SK-N-SH (cell line): ENCODE measurements at regions not wholly inside any gene's neighbourhood (a gene's known extent, or its start where the extent isn't known, plus 50 kb on each side); places are given as distances from the start of the nearest gene placed in this dataset.

Experiments used
- CTCF ChIA-PET: fragments of 300-600, 350-600 bp; formaldehyde crosslinking; extraction: SDS; loops from one replicate; lab custom pipeline; 2021; lab: Yijun Ruan, JAX
- POLR2A ChIA-PET: fragments of 350-600 bp; sonication (Branson Sonifier 250); formaldehyde crosslinking; extraction: SDS; loops from one replicate; lab custom pipeline; 2020; ENCODE audit warnings: antibody characterized with exemption, inconsistent platforms; lab: Yijun Ruan, JAX
- DNase-seq: peaks from one replicate; pipeline ENCODE4 v3.0.0; 2012
- H2AFZ ChIP-seq: fragments of 200-600 bp; sonication (generic); 2 replicates; pipeline ENCODE4 v1.8.1; 2016; ENCODE audit warnings: antibody characterized with exemption, mild to moderate bottlenecking, low read depth
- H3F3A ChIP-seq: fragments of 200-600 bp; sonication (generic); replicated peaks from 2 replicates; pipeline ENCODE3; 2016; ENCODE audit warnings: antibody characterized with exemption, mild to moderate bottlenecking; ENCODE audit not compliant: insufficient read depth
- H3K27ac ChIP-seq, 2 experiments: fragments of 200-500 bp in 1 of 2; fragments of 200-600 bp in 1 of 2; sonication (Bioruptor generic) in 1 of 2; sonication (generic), shearing (Covaris generic) in 1 of 2; 2 replicates each; pipeline versions ENCODE4 v1.5.1 to v1.6.1; 2014 to 2016; ENCODE audit warnings: low read depth in 2 of 2, inconsistent platforms in 1 of 2, low read length in 1 of 2, mild to moderate bottlenecking in 1 of 2, mixed read lengths in 1 of 2
- H3K27me3 ChIP-seq: fragments of 200-600 bp; sonication (generic), shearing (Covaris generic); 2 replicates; pipeline ENCODE4 v1.6.1; 2016; ENCODE audit warnings: mixed run types; ENCODE audit not compliant: insufficient read depth
- H3K36me3 ChIP-seq, 2 experiments: fragments of 200-500 bp in 1 of 2; fragments of 200-600 bp in 1 of 2; sonication (Bioruptor generic) in 1 of 2; sonication (generic) in 1 of 2; replicated peaks in 1 of 2; 2 replicates each; pipeline versions ENCODE3 to v1.5.1; 2014 to 2016; ENCODE audit warnings: low read length in 1 of 2, mild to moderate bottlenecking in 1 of 2; ENCODE audit not compliant: insufficient read depth in 2 of 2, control insufficient read depth in 1 of 2
- H3K4me1 ChIP-seq, 2 experiments: fragments of 200-500 bp in 1 of 2; fragments of 200-600 bp in 1 of 2; sonication (Bioruptor generic) in 1 of 2; sonication (generic), shearing (Covaris generic) in 1 of 2; 2 replicates each; pipeline versions ENCODE4 v1.5.1 to v1.6.1; 2014 to 2016; ENCODE audit warnings: low read depth in 1 of 2, low read length in 1 of 2, mixed run types in 1 of 2; ENCODE audit not compliant: insufficient read depth in 2 of 2, control insufficient read depth in 1 of 2
- H3K4me2 ChIP-seq: fragments of 200-600 bp; sonication (generic), shearing (Covaris generic); 2 replicates; pipeline ENCODE4 v1.6.1; 2017; ENCODE audit warnings: mixed run types
- H3K4me3 ChIP-seq, 2 experiments: fragments of 200-500 bp in 1 of 2; fragments of 200-600 bp in 1 of 2; sonication (Bioruptor generic) in 1 of 2; sonication (generic), shearing (Covaris generic) in 1 of 2; 2 replicates each; pipeline versions ENCODE4 v1.5.1 to v1.8.1; 2014 to 2016; ENCODE audit warnings: low read depth in 2 of 2, inconsistent platforms in 1 of 2, low read length in 1 of 2, mild to moderate bottlenecking in 1 of 2, mixed read lengths in 1 of 2, moderate library complexity in 1 of 2
- H3K79me2 ChIP-seq: fragments of 200-600 bp; sonication (generic); 2 replicates; pipeline ENCODE4 v1.8.1; 2017; ENCODE audit warnings: mild to moderate bottlenecking; ENCODE audit not compliant: insufficient read depth
- H3K9ac ChIP-seq: fragments of 200-600 bp; sonication (generic); 2 replicates; pipeline ENCODE4 v1.6.1; 2017; ENCODE audit warnings: mixed run types
- H3K9me2 ChIP-seq: fragments of 200-600 bp; sonication (generic); 2 replicates; pipeline ENCODE4 v1.6.1; 2017; ENCODE audit warnings: mixed run types
- H3K9me3 ChIP-seq: fragments of 200-600 bp; sonication (generic); 2 replicates; pipeline ENCODE4 v1.6.1; 2017; ENCODE audit warnings: mixed run types, mild to moderate bottlenecking, moderate library complexity
- H4K20me1 ChIP-seq: fragments of 200-600 bp; sonication (generic); 2 replicates; pipeline ENCODE4 v1.6.1; 2017; ENCODE audit warnings: mild to moderate bottlenecking, mixed run types; ENCODE audit not compliant: insufficient read depth
- CHD2 ChIP-seq: fragments of 150-350 bp; IDR thresholded peaks from 2 replicates; pipeline ENCODE4 v1.6.1; 2018; ENCODE audit warnings: low read length; ENCODE audit not compliant: partially characterized antibody
- ELF1 ChIP-seq: IDR thresholded peaks from 2 replicates; pipeline ENCODE4 v1.4.0; 2012
- EP300 ChIP-seq, 2 experiments: IDR thresholded peaks; 2 replicates each; pipeline versions ENCODE4 v1.4.0 to v1.6.1; 2012; ENCODE audit warnings: borderline replicate concordance in 1 of 2, low read depth in 1 of 2, low read length in 1 of 2
- EZH2phosphoT487 ChIP-seq: fragments of 200-600 bp; sonication (generic); IDR thresholded peaks from 2 replicates; pipeline ENCODE4 v1.6.1; 2017; ENCODE audit warnings: low read depth, mixed run types, mild to moderate bottlenecking, antibody characterized with exemption, moderate library complexity, borderline replicate concordance
- FOXJ3 ChIP-seq: sonication (generic); formaldehyde crosslinking; IDR thresholded peaks from 2 replicates; pipeline ENCODE4 v1.5.1; 2020; ENCODE audit warnings: mild to moderate bottlenecking, missing genetic modification reagents
- GABPA ChIP-seq: IDR thresholded peaks from 2 replicates; pipeline ENCODE4 v1.4.0; 2012; ENCODE audit warnings: low read depth, mild to moderate bottlenecking
- GATA2 ChIP-seq: sonication (generic); formaldehyde crosslinking; IDR thresholded peaks from 2 replicates; pipeline ENCODE4 v1.5.0; 2020; ENCODE audit warnings: mild to moderate bottlenecking, missing genetic modification reagents
- MEF2A ChIP-seq: IDR thresholded peaks from 2 replicates; pipeline ENCODE4 v1.4.0; 2012; ENCODE audit warnings: low read depth, borderline replicate concordance
- MXI1 ChIP-seq: IDR thresholded peaks from 2 replicates; pipeline ENCODE4 v1.6.1; 2012; ENCODE audit warnings: mild to moderate bottlenecking, low read depth, low read length, improper control_type of control experiment
- RAD21 ChIP-seq: IDR thresholded peaks from 2 replicates; pipeline ENCODE4 v1.6.1; 2012; ENCODE audit warnings: mild to moderate bottlenecking, low read length
- RFX5 ChIP-seq: IDR thresholded peaks from 2 replicates; pipeline ENCODE4 v1.6.1; 2012; ENCODE audit warnings: mild to moderate bottlenecking, improper control_type of control experiment, low read length
- SMC3 ChIP-seq: IDR thresholded peaks from 2 replicates; pipeline ENCODE4 v1.6.1; 2012; ENCODE audit warnings: low read depth, low read length, improper control_type of control experiment
- TAF1 ChIP-seq: IDR thresholded peaks from 2 replicates; pipeline ENCODE4 v1.6.1; 2012; ENCODE audit warnings: low read depth, mild to moderate bottlenecking, low read length, moderate library complexity, borderline replicate concordance
- TCF12 ChIP-seq: IDR thresholded peaks from 2 replicates; pipeline ENCODE4 v1.4.0; 2012
- YY1 ChIP-seq: IDR thresholded peaks from 2 replicates; pipeline ENCODE4 v1.4.0; 2012; ENCODE audit warnings: low read depth, mild to moderate bottlenecking
- WGBS: methylation state at CpG from one replicate; pipeline ENCODE4 v1.1.6; 2017; ENCODE audit warnings: low lambda C conversion rate; 5-methylcytosine and 5-hydroxymethylcytosine counted together
- TF ChIP-seq, protein P1 (sequence below): IDR thresholded peaks from 2 replicates; pipeline ENCODE4 v1.4.0; 2012; ENCODE audit warnings: low read depth
- TF ChIP-seq, protein P2 (sequence below): IDR thresholded peaks from 2 replicates; pipeline ENCODE4 v1.4.0; 2012; ENCODE audit warnings: low read depth, borderline replicate concordance
- TF ChIP-seq, protein P3 (sequence below): IDR thresholded peaks from 2 replicates; pipeline ENCODE4 v1.6.1; 2012; ENCODE audit warnings: mild to moderate bottlenecking, low read depth, low read length, moderate library complexity

DNA sequence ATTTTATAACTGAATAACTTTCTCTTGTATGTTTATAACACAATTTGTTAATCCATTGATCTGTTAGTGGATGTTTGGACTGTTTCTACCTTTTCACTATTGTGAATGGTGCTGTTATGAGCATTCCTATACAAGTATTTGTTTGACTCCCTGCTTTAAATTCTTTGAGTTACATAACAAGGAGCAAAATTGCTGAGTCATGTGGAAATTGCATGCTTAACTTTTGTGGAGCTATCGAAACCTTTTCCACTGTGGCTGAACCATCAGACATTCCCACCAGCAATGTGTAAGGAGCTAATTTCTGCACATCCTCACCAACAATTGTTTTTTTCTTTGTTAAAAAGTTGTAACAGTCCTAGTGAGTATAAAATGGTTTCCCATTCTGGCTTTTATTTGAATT lies 415.5 kb downstream of the CBLN2 start:
- ChIA-PET POLR2A (no interaction called here), CTCF (interaction anchor here (0.6 kb wide), 1 partner anchor 11 kb away, joined by 3 read pairs; no protein-coding TSS in a partner anchor)
- no peaks in the 10 kb centered on the region for H3K4me1 ChIP-seq
- no peak for DNase-seq
- H3F3A ChIP-seq = no peaks in the 10 kb centered on the region
- no peak overlapping the region for H3K9ac ChIP-seq
- no peaks in the 10 kb centered on the region for H3K79me2 ChIP-seq
- no peaks in the 10 kb centered on the region for H3K36me3 ChIP-seq
- WGBS = 65% methylated on average over 1 of the region's 1 CpG
- H3K4me2 ChIP-seq = no peak overlapping the region
- H3K4me3 ChIP-seq = no peak overlapping the region
- no peaks in the 10 kb centered on the region for H3K9me3 ChIP-seq
- H3K27me3 ChIP-seq = no peaks in the 10 kb centered on the region
- H4K20me1 ChIP-seq = no peaks in the 10 kb centered on the region
- no peak overlapping the region for H3K27ac ChIP-seq
- no peaks in the 10 kb centered on the region for H3K9me2 ChIP-seq
- H2AFZ ChIP-seq = no peak overlapping the region
- TF ChIP-seq FOXJ3 (CRISPR knock-in tag) (no peak), MXI1 (no peak), MEF2A (no peak), EP300 (IDR thresholded peaks at IDR 0.05; ENCODE audit: borderline replicate concordance in 1 of 2, low read depth in 1 of 2, low read length in 1 of 2) (no peak), CHD2 (no peak), GATA2 (CRISPR knock-in tag) (no peak), SMC3 (no peak), EZH2phosphoT487 (no peak), RFX5 (no peak), ELF1 (no peak), YY1 (no peak), TAF1 (no peak), TCF12 (no peak), RAD21 (no peak), GABPA (no peak)
- TF ChIP-seq, protein P1, sequence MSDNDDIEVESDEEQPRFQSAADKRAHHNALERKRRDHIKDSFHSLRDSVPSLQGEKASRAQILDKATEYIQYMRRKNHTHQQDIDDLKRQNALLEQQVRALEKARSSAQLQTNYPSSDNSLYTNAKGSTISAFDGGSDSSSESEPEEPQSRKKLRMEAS = no peak
- TF ChIP-seq, protein P2, sequence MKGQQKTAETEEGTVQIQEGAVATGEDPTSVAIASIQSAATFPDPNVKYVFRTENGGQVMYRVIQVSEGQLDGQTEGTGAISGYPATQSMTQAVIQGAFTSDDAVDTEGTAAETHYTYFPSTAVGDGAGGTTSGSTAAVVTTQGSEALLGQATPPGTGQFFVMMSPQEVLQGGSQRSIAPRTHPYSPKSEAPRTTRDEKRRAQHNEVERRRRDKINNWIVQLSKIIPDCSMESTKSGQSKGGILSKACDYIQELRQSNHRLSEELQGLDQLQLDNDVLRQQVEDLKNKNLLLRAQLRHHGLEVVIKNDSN = no peak
- TF ChIP-seq, protein P3, sequence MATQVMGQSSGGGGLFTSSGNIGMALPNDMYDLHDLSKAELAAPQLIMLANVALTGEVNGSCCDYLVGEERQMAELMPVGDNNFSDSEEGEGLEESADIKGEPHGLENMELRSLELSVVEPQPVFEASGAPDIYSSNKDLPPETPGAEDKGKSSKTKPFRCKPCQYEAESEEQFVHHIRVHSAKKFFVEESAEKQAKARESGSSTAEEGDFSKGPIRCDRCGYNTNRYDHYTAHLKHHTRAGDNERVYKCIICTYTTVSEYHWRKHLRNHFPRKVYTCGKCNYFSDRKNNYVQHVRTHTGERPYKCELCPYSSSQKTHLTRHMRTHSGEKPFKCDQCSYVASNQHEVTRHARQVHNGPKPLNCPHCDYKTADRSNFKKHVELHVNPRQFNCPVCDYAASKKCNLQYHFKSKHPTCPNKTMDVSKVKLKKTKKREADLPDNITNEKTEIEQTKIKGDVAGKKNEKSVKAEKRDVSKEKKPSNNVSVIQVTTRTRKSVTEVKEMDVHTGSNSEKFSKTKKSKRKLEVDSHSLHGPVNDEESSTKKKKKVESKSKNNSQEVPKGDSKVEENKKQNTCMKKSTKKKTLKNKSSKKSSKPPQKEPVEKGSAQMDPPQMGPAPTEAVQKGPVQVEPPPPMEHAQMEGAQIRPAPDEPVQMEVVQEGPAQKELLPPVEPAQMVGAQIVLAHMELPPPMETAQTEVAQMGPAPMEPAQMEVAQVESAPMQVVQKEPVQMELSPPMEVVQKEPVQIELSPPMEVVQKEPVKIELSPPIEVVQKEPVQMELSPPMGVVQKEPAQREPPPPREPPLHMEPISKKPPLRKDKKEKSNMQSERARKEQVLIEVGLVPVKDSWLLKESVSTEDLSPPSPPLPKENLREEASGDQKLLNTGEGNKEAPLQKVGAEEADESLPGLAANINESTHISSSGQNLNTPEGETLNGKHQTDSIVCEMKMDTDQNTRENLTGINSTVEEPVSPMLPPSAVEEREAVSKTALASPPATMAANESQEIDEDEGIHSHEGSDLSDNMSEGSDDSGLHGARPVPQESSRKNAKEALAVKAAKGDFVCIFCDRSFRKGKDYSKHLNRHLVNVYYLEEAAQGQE = no peak
